PC-9 (cell line): ENCODE measurements at regions not wholly inside any gene's neighbourhood (a gene's known extent, or its start where the extent isn't known, plus 50 kb on each side); places are given as distances from the start of the nearest gene placed in this dataset.

ENCODE experiments used
- EZH2 ChIP-seq: fragments of 200-600 bp; sonication (generic); IDR thresholded peaks from 2 replicates; pipeline ENCODE4 v1.8.0; 2017; ENCODE audit warnings: antibody characterized with exemption, low read depth
- TF ChIP-seq, protein P1 (sequence below): fragments of 200-600 bp; sonication (generic); conservative IDR thresholded peaks from 2 replicates; pipeline ENCODE4 v1.6.1; 2017; ENCODE audit warnings: mixed run types, antibody characterized with exemption, mild to moderate bottlenecking, moderate library complexity

- TF ChIP-seq, protein P1, sequence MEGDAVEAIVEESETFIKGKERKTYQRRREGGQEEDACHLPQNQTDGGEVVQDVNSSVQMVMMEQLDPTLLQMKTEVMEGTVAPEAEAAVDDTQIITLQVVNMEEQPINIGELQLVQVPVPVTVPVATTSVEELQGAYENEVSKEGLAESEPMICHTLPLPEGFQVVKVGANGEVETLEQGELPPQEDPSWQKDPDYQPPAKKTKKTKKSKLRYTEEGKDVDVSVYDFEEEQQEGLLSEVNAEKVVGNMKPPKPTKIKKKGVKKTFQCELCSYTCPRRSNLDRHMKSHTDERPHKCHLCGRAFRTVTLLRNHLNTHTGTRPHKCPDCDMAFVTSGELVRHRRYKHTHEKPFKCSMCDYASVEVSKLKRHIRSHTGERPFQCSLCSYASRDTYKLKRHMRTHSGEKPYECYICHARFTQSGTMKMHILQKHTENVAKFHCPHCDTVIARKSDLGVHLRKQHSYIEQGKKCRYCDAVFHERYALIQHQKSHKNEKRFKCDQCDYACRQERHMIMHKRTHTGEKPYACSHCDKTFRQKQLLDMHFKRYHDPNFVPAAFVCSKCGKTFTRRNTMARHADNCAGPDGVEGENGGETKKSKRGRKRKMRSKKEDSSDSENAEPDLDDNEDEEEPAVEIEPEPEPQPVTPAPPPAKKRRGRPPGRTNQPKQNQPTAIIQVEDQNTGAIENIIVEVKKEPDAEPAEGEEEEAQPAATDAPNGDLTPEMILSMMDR: no peak
- TF ChIP-seq EZH2: no peak
Observed at GRCh38 chr5:106976363-106976762, 694.4 kb downstream of the EFNA5 start.
